PC-3 (cell line): ENCODE measurements at regions not wholly inside any gene's neighbourhood (a gene's known extent, or its start where the extent isn't known, plus 50 kb on each side); places are given as distances from the start of the nearest gene placed in this dataset.

ENCODE experiments used
- EZH2 ChIP-seq: fragments of 300-600 bp; sonication (generic); IDR thresholded peaks from one replicate; pipeline ENCODE4 v1.6.1; 2017; ENCODE audit warnings: antibody characterized with exemption, mild to moderate bottlenecking, low read length; ENCODE audit not compliant: unreplicated experiment
- EZH2phosphoT487 ChIP-seq: fragments of 300-600 bp; sonication (generic); IDR thresholded peaks from 2 replicates; pipeline ENCODE4 v1.6.1; 2018; ENCODE audit warnings: mild to moderate bottlenecking, antibody characterized with exemption, low read length, borderline replicate concordance
- TF ChIP-seq, protein P1 (sequence below): fragments of 300-600 bp; sonication (generic); conservative IDR thresholded peaks from 2 replicates; pipeline ENCODE4 v1.5.1; 2017; ENCODE audit warnings: antibody characterized with exemption, low read depth, mild to moderate bottlenecking, low read length

DNA sequence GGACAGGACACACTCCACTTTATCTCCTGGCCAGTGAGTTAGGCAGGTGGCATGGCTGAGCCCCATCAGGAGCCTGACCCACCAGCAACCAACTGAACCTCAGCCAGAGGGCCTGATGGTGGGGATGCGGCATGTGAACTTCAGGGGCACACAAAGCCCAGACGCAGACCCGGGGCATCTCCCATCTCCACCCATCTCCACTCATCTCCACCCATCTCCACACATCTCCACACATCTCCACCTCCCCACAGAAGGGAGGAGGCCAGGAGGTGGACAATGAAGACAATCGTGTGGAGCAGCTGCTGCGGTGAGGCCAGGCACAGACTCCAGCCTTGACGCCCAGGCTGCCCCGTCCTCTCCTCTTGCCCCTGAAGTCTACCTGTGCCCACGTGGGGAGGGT is 340.8 kb downstream of the CTTN start:
- TF ChIP-seq EZH2phosphoT487, result no peak
- TF ChIP-seq, protein P1, sequence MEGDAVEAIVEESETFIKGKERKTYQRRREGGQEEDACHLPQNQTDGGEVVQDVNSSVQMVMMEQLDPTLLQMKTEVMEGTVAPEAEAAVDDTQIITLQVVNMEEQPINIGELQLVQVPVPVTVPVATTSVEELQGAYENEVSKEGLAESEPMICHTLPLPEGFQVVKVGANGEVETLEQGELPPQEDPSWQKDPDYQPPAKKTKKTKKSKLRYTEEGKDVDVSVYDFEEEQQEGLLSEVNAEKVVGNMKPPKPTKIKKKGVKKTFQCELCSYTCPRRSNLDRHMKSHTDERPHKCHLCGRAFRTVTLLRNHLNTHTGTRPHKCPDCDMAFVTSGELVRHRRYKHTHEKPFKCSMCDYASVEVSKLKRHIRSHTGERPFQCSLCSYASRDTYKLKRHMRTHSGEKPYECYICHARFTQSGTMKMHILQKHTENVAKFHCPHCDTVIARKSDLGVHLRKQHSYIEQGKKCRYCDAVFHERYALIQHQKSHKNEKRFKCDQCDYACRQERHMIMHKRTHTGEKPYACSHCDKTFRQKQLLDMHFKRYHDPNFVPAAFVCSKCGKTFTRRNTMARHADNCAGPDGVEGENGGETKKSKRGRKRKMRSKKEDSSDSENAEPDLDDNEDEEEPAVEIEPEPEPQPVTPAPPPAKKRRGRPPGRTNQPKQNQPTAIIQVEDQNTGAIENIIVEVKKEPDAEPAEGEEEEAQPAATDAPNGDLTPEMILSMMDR, result no peak
- TF ChIP-seq EZH2, result no peak
